MM.1S (cell line): ENCODE measurements at regions not wholly inside any gene's neighbourhood (a gene's known extent, or its start where the extent isn't known, plus 50 kb on each side); places are given as distances from the start of the nearest gene placed in this dataset.

ENCODE experiments used
- CTCF ChIP-seq: fragments of 300-600 bp; sonication (generic); IDR thresholded peaks from 2 replicates; pipeline ENCODE4 v1.5.1; 2016; ENCODE audit warnings: antibody characterized with exemption, low read length, mixed read lengths
- EZH2 ChIP-seq: fragments of 300-600 bp; sonication (generic); optimal IDR thresholded peaks from 2 replicates; pipeline ENCODE3; 2017; ENCODE audit warnings: low read depth, mild to moderate bottlenecking, antibody characterized with exemption, low read length, mixed read lengths

GRCh38 chrX:97987979-97988378 lies 1104.3 kb downstream of the RPA4 start:
- TF ChIP-seq CTCF = no peak
- no peak for TF ChIP-seq EZH2
